C4-2B (cell line): ENCODE measurements at regions not wholly inside any gene's neighbourhood (a gene's known extent, or its start where the extent isn't known, plus 50 kb on each side); places are given as distances from the start of the nearest gene placed in this dataset.

Experiments used
- H3K27ac ChIP-seq: fragments of 450-650 bp; 2 replicates; pipeline ENCODE4 v1.5.1; 2017
- CTCF ChIP-seq: fragments of 450-650 bp; conservative IDR thresholded peaks from 2 replicates; pipeline ENCODE4 v1.5.1; 2017; ENCODE audit warnings: mild to moderate bottlenecking
- ZFX ChIP-seq: fragments of 450-650 bp; IDR thresholded peaks from 2 replicates; pipeline ENCODE4 v1.6.1; 2017

- no peak for TF ChIP-seq ZFX
- no peak overlapping the region for H3K27ac ChIP-seq
These were observed 477.5 kb upstream of the EDIL3 start for GRCh38 chr5:84862132-84862531.

GRCh38 chr5:84861306-84861705 is 476.6 kb upstream of the EDIL3 start:
- H3K27ac ChIP-seq: no peak overlapping the region
- TF ChIP-seq CTCF: no peak
- TF ChIP-seq ZFX: no peak

GRCh38 chr5:84859056-84859455 is 474.4 kb upstream of the EDIL3 start:
- H3K27ac ChIP-seq: no peak overlapping the region
- TF ChIP-seq CTCF: no peak
- no peak for TF ChIP-seq ZFX

- no peak for TF ChIP-seq CTCF
- no peak overlapping the region for H3K27ac ChIP-seq
These were observed 447.0 kb upstream of the EDIL3 start for GRCh38 chr5:84831701-84832100.

GRCh38 chr5:84830265-84830664 is 445.6 kb upstream of the EDIL3 start:
- H3K27ac ChIP-seq: no peak overlapping the region
- no peak for TF ChIP-seq ZFX
- no peak for TF ChIP-seq CTCF

- no peak overlapping the region for H3K27ac ChIP-seq
- TF ChIP-seq CTCF (no peak), ZFX (no peak)
These were observed 440.9 kb upstream of the EDIL3 start for GRCh38 chr5:84825606-84826005.

- H3K27ac ChIP-seq: no peak overlapping the region
- no peak for TF ChIP-seq CTCF
- no peak for TF ChIP-seq ZFX
These were observed 437.2 kb upstream of the EDIL3 start for GRCh38 chr5:84821924-84822323.

- no peak overlapping the region for H3K27ac ChIP-seq
These were observed 433.3 kb upstream of the EDIL3 start for GRCh38 chr5:84817953-84818352.

More at GRCh38 chr5:84817953-84818352, 433.3 kb upstream of the EDIL3 start:
- TF ChIP-seq ZFX (no peak), CTCF (no peak)
